Adipocyte (in vitro differentiated cells): ENCODE measurements at regions not wholly inside any gene's neighbourhood (a gene's known extent, or its start where the extent isn't known, plus 50 kb on each side); places are given as distances from the start of the nearest gene placed in this dataset.
"Not testable (repeated sequence)": the region's sequence is repeated elsewhere in the genome, so short reads cannot be mapped to it uniquely, and the experiment has no call there.

Experiments used
- DNase-seq: peaks from one replicate; pipeline ENCODE4 v3.0.0-alpha.2; 2015; ENCODE audit warnings: low read depth
- H3K27me3 ChIP-seq: replicated peaks from 2 replicates; pipeline ENCODE4 v1.7.0; 2013; ENCODE audit warnings: mild to moderate bottlenecking, low read length, moderate library complexity; ENCODE audit not compliant: control insufficient read depth, insufficient read depth
- H3K36me3 ChIP-seq: 2 replicates; pipeline ENCODE4 v1.7.0; 2013; ENCODE audit warnings: low read length, mild to moderate bottlenecking, moderate library complexity; ENCODE audit not compliant: control insufficient read depth, insufficient read depth, severe bottlenecking
- H3K4me1 ChIP-seq: 2 replicates; pipeline ENCODE4 v1.7.0; 2013; ENCODE audit warnings: mild to moderate bottlenecking, low read length, moderate library complexity; ENCODE audit not compliant: control insufficient read depth, insufficient read depth
- H3K4me3 ChIP-seq: 2 replicates; pipeline ENCODE4 v1.7.0; 2013; ENCODE audit warnings: mild to moderate bottlenecking, low read length, moderate library complexity
- H3K9ac ChIP-seq: 2 replicates; pipeline ENCODE4 v1.7.0; 2013; ENCODE audit warnings: mild to moderate bottlenecking, low read length, moderate library complexity
- H3K9me3 ChIP-seq: 2 replicates; pipeline ENCODE4 v1.7.0; 2013; ENCODE audit warnings: mild to moderate bottlenecking, low read length, moderate library complexity; ENCODE audit not compliant: control insufficient read depth

GRCh38 chr15:91635641-91636040 is 217.9 kb upstream of the SLCO3A1 start:
- Histone ChIP-seq H3K9ac (no peak overlapping the region), H3K4me3 (no peak overlapping the region), H3K36me3 (no peaks in the 10 kb centered on the region), H3K4me1 (no peaks in the 10 kb centered on the region), H3K27me3 (no peaks in the 10 kb centered on the region), H3K9me3 (peaks cover 10% of the 10 kb centered on the region)
- no peak for DNase-seq

- Histone ChIP-seq H3K4me1 (no peaks in the 10 kb centered on the region), H3K4me3 (no peak overlapping the region), H3K9me3 (peaks cover 3% of the 10 kb centered on the region), H3K27me3 (no peaks in the 10 kb centered on the region), H3K36me3 (no peaks in the 10 kb centered on the region), H3K9ac (no peak overlapping the region)
- DNase-seq = no peak
Measured at GRCh38 chr15:91649016-91649415, 204.5 kb upstream of the SLCO3A1 start.

DNA sequence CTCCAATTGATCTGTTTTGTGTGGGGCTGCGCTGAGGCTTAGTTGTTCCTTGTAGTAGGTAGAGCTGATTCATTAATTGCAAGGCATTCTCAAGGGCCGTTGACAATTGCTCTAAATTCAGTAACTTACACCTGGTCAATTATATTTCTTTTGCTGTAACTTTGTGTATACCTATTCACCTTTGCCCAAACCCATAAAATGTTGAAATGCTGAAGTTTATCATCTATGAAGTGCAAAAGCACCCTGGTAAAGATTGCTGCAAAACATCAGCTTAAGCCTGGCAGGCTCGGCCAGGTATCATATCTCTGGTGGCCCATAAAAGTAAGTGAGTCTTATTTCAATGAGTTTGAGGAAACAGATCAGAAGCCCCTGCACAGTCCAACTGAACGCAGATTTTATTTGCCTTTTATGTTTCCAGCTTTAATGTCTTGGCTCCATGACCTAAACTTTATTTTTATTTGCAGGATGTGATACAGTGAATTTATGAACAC is 203.6 kb upstream of the SLCO3A1 start:
- Histone ChIP-seq H3K27me3 (no peaks in the 10 kb centered on the region), H3K9ac (no peak overlapping the region), H3K9me3 (no peaks in the 10 kb centered on the region), H3K36me3 (no peaks in the 10 kb centered on the region), H3K4me3 (no peak overlapping the region), H3K4me1 (no peaks in the 10 kb centered on the region)
- DNase-seq = no peak

DNA sequence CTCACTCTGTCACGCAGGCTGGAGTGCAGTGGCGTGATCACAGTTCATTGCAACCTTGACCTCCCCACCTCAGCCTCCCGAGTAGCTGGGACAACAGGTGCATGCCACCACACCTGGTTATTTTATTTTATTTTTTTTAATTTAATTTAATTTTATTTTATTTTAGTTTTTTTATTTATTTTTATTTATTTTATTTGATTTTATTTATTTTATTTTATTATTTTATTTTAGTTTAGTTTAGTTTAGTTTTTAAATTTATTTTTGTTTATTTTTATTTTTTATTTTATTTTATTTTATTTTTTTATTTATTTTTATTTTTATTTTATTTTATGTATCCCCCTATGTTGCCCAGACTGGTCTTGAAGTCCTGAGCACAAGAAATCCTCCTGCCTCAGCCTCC is 202.3 kb upstream of the SLCO3A1 start:
- Histone ChIP-seq H3K4me1 (no peaks in the 10 kb centered on the region), H3K4me3 (no peak overlapping the region), H3K36me3 (no peaks in the 10 kb centered on the region), H3K9ac (no peak overlapping the region), H3K27me3 (peaks cover 8% of the 10 kb centered on the region), H3K9me3 (no peaks in the 10 kb centered on the region)
- no peak for DNase-seq

DNA sequence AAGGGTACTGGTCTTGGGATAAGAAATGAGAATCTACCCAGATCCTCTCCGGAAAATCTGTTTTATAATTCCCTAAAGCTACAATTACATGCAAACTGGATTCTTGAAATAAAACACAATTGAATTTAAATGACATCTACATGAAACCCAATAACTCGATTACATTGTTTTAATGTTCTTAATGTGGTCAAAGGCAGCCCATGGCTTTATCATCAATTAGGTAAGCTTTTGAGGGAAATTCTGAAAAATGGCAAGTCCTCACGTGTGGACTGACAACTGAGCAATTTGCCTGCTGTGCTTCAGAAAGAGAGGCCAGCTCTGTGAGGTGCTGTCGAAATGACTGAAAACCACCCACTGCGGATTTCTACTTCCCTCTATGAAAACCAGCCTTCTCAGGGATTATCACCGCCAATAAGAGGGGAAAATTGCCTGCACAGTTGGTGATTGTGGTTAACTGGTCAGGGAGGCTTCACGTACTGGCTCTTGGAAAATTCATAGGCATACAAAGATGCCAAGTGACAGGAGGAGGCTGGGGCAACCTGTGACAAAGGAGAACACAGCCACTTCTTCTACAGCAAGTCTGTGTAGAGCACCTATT is 200.8 kb upstream of the SLCO3A1 start:
- Histone ChIP-seq H3K36me3 (no peaks in the 10 kb centered on the region), H3K4me1 (no peaks in the 10 kb centered on the region), H3K27me3 (peaks cover 8% of the 10 kb centered on the region), H3K9ac (no peak overlapping the region), H3K4me3 (no peak overlapping the region), H3K9me3 (no peaks in the 10 kb centered on the region)
- DNase-seq = no peak

DNA sequence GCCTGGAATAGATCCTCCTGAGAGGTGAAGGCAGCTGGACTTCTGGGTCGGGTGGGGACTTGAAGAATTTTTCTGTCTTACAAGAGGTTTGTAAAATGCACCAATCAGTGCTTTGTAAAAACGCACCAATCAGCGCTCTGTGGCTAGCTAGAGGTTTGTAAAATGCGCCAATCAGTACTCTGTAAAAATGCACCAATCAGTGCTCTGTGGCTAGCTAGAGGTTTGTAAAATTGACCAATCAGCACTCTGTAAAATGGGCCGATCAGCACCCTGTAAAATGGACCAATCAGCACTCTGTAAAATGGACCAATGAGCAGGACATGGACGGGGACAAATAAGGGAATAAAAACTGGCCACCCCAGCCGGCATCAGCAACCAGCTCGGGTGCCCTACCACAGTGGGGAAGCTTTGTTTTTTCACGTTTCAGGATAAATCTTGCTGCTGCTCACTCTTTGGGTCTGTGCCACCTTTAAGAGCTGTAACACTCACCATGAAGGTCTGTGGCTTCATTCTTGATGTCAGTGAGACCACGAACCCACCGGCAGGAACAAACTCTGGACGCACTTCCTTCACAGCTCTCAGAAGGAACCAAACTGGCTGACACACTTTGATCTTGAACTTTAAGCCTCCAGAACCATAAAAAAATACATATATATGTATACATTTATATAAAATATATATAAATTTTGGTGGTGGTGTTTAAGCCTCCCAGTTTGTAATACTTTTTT is 197.8 kb upstream of the SLCO3A1 start:
- not testable (repeated sequence) for H3K27me3 ChIP-seq, H3K4me3 ChIP-seq, DNase-seq, H3K9ac ChIP-seq, H3K4me1 ChIP-seq, H3K36me3 ChIP-seq, H3K9me3 ChIP-seq

DNA sequence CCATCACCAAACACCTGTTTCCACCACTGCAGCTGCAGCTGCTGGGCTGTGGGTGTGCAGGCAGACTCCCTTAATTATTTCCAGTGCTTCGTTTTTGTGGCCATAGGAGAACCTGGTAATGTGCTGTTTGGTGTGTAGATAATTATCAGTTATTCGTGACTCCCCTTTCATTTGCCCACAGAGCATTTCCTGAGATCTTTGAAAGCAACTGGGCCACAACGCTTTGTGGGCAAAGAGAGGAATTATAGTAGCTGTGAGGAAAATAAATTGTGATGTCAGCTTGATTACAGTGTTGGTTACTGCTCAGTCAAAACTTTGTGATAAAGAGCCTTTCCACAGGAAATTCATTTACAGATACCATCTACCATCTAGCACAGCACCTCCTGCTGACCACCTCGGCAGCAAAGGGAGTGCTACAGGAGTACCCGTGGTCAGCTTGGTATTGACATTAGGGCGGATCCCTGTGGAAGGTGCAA is 193.3 kb upstream of the SLCO3A1 start:
- H3K27me3 ChIP-seq = peaks cover 20% of the 10 kb centered on the region
- no peak for DNase-seq
- peaks cover 12% of the 10 kb centered on the region for H3K4me1 ChIP-seq
- H3K9me3 ChIP-seq = no peaks in the 10 kb centered on the region
- H3K9ac ChIP-seq = no peak overlapping the region
- H3K36me3 ChIP-seq = no peaks in the 10 kb centered on the region
- H3K4me3 ChIP-seq = no peak overlapping the region

DNA sequence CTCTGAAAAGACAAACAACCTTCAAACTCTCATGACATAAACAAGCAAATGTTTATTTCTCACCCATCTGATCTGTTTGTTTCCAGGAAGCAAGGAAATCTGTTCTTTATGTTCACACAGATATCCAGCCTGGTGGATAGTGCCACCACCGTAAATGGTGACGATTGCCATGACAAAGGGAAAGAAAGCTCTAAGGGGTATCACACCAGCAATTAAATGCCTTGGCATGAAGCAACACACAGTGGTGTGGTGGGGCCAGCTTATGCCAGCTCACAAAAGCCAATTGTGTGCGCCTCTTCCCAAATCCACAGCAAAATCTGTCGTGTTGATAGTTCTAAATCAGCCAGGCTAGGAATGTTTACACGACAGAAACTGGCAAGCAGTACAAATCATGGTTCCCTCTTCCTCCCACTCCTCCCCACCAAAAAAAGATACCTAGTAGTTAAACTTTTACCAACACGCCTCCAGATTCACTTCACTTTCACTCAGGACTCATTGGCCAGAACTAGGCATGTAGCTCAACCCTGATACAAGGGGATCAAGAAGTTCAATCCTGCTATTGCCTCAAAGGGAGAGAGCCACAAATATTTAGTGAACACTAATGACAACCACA is 189.2 kb upstream of the SLCO3A1 start:
- Histone ChIP-seq H3K36me3 (no peaks in the 10 kb centered on the region), H3K4me3 (no peak overlapping the region), H3K27me3 (peaks cover 15% of the 10 kb centered on the region), H3K9ac (no peak overlapping the region), H3K4me1 (peaks cover 12% of the 10 kb centered on the region), H3K9me3 (no peaks in the 10 kb centered on the region)
- DNase-seq = no peak

DNA sequence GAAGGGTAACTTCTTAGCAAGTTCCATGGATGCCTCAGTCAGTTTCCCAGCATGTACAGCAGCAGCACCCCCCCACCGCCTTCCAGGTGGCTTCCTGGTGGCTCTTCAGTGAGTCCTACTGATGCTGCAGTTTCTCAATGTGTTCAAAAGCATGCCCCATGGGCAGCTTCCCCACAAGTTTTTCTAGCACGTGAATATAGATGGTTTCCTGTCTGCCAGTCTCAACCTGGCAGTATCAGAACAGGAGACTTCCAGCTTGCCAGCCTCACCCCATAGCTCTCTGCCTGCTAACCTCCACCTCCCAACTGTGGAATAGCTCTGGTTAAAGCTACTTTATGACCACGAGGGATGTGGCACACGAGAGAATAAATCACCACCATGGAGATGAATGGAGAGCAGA is 188.3 kb upstream of the SLCO3A1 start:
- no peak overlapping the region for H3K9ac ChIP-seq

GRCh38 chr15:91668370-91668769 is 185.1 kb upstream of the SLCO3A1 start:
- Histone ChIP-seq H3K36me3 (no peaks in the 10 kb centered on the region), H3K9me3 (no peaks in the 10 kb centered on the region), H3K9ac (no peak overlapping the region), H3K4me1 (peaks cover 10% of the 10 kb centered on the region), H3K27me3 (peaks cover 15% of the 10 kb centered on the region), H3K4me3 (no peak overlapping the region)
- DNase-seq = no peak

More for the DNA sequence above, 188.3 kb upstream of the SLCO3A1 start:
- no peaks in the 10 kb centered on the region for H3K36me3 ChIP-seq
- no peak for DNase-seq
- peaks cover 12% of the 10 kb centered on the region for H3K4me1 ChIP-seq
- H3K4me3 ChIP-seq = no peak overlapping the region
- no peaks in the 10 kb centered on the region for H3K9me3 ChIP-seq
- peaks cover 15% of the 10 kb centered on the region for H3K27me3 ChIP-seq

- H3K36me3 ChIP-seq = no peaks in the 10 kb centered on the region
- no peaks in the 10 kb centered on the region for H3K4me1 ChIP-seq
- DNase-seq = no peak
- no peak overlapping the region for H3K4me3 ChIP-seq
- peaks cover 4% of the 10 kb centered on the region for H3K9me3 ChIP-seq
- H3K9ac ChIP-seq = no peak overlapping the region
- peaks cover 3% of the 10 kb centered on the region for H3K27me3 ChIP-seq
Measured at GRCh38 chr15:91670108-91670507, 183.4 kb upstream of the SLCO3A1 start.
